ENCODE measurements at regions not wholly inside any gene's neighbourhood (a gene's known extent, or its start where the extent isn't known, plus 50 kb on each side); places are given as distances from the start of the nearest gene placed in this dataset.

- WGBS, 4 donors = 51 to 70% (median 69%) methylated on average over 4 of the region's 4 CpGs
- no peak overlapping the region for H3K27ac ChIP-seq
These were observed 466.2 kb downstream of the TSHZ3 start for GRCh38 chr19:30883071-30883470.

GRCh38 chr19:30882411-30883005 lies 466.7 kb downstream of the TSHZ3 start:
- WGBS, 4 donors = 69 to 77% (median 71%) methylated on average over 7 of the region's 7 CpGs
- intact Hi-C loops (cut with DNase I) = no loop called here
- Histone ChIP-seq H3K36me3 (replicated peaks in 1 of 2) (no peaks in the 10 kb centered on the region), H3K9me3 (replicated peaks in 1 of 3) (no peaks in the 10 kb centered on the region), H3K27ac (no peak overlapping the region), H3K4me3 (no peak overlapping the region), H3K27me3 (no peaks in the 10 kb centered on the region), H3K4me1 (replicated peaks in 1 of 2) (no peaks in the 10 kb centered on the region)
- DNase-seq = peak in 3 of 7 donors; percentile 22 to 49 (median 31)
- TF ChIP-seq CTCF (IDR thresholded peaks at IDR 0.05) (peak in 1 of 6 experiments; percentile 30), POLR2A (IDR thresholded peaks at IDR 0.05) (no peak)

More at GRCh38 chr19:30883071-30883470, 466.2 kb downstream of the TSHZ3 start:
- Histone ChIP-seq H3K4me1 (replicated peaks in 1 of 2) (no peaks in the 10 kb centered on the region), H3K4me3 (no peak overlapping the region), H3K27me3 (no peaks in the 10 kb centered on the region), H3K9me3 (replicated peaks in 1 of 3) (no peaks in the 10 kb centered on the region), H3K36me3 (replicated peaks in 1 of 2) (no peaks in the 10 kb centered on the region)
- intact Hi-C loops (cut with DNase I) = no loop called here
- peak in 2 of 7 donors; percentile 12 to 21 for DNase-seq
- TF ChIP-seq POLR2A (IDR thresholded peaks at IDR 0.05) (no peak), CTCF (IDR thresholded peaks at IDR 0.05) (no peak)

GRCh38 chr19:30881930-30882329 lies 467.3 kb downstream of the TSHZ3 start:
- H3K9me3 ChIP-seq (replicated peaks in 1 of 3) = no peaks in the 10 kb centered on the region
- no peaks in the 10 kb centered on the region for H3K4me1 ChIP-seq (replicated peaks in 1 of 2)
- H3K4me3 ChIP-seq = no peak overlapping the region
- no peak overlapping the region for H3K27ac ChIP-seq
- H3K27me3 ChIP-seq = no peaks in the 10 kb centered on the region
- DNase-seq = peak in 2 of 7 donors; percentile 11 to 37
- 61 to 83% (median 73%) methylated on average over 1 to 2 of the region's 2 CpGs for WGBS, 4 donors
- intact Hi-C loops (cut with DNase I) = no loop called here
- no peaks in the 10 kb centered on the region for H3K36me3 ChIP-seq (replicated peaks in 1 of 2)
- no peak for TF ChIP-seq POLR2A (IDR thresholded peaks at IDR 0.05)
- TF ChIP-seq CTCF (IDR thresholded peaks at IDR 0.05) = no peak

- no peaks in the 10 kb centered on the region for H3K4me1 ChIP-seq (replicated peaks in 1 of 2)
- no peak for TF ChIP-seq POLR2A (IDR thresholded peaks at IDR 0.05)
- no peak for TF ChIP-seq CTCF (IDR thresholded peaks at IDR 0.05)
- H3K4me3 ChIP-seq = no peak overlapping the region
- WGBS, 4 donors = 75 to 80% (median 76%) methylated on average over 7 of the region's 7 CpGs
- intact Hi-C loops (cut with DNase I) = no loop called here
- H3K9me3 ChIP-seq (replicated peaks in 1 of 3) = no peaks in the 10 kb centered on the region
- H3K36me3 ChIP-seq (replicated peaks in 1 of 2) = no peaks in the 10 kb centered on the region
- peak in 1 of 7 donors; percentile 30 for DNase-seq
- no peak overlapping the region for H3K27ac ChIP-seq
- H3K27me3 ChIP-seq = no peaks in the 10 kb centered on the region
These were observed 468.0 kb downstream of the TSHZ3 start for GRCh38 chr19:30881281-30881680.

All from adrenal gland (tissue), 9 donors.